Neural crest cell (in vitro differentiated cells): ENCODE measurements at regions not wholly inside any gene's neighbourhood (a gene's known extent, or its start where the extent isn't known, plus 50 kb on each side); places are given as distances from the start of the nearest gene placed in this dataset.
"Not testable (repeated sequence)": the region's sequence is repeated elsewhere in the genome, so short reads cannot be mapped to it uniquely, and the experiment has no call there.

ENCODE experiments used
- DNase-seq: peaks from one replicate; pipeline ENCODE4 v3.0.0; 2021; ENCODE audit warnings: low read depth, mixed read lengths, low spot score
- H3K27ac Mint-ChIP-seq: one replicate; pipeline ENCODE4 v1.8.0; 2021; ENCODE audit warnings: mild to moderate bottlenecking, mixed read lengths; ENCODE audit not compliant: unreplicated experiment
- H3K27me3 Mint-ChIP-seq: 2 replicates; pipeline ENCODE4 v1.8.0; 2021; ENCODE audit warnings: low read depth, mild to moderate bottlenecking, mixed read lengths
- H3K36me3 Mint-ChIP-seq: 2 replicates; pipeline ENCODE4 v1.8.0; 2021; ENCODE audit warnings: low read depth, mild to moderate bottlenecking, mixed read lengths
- H3K4me1 Mint-ChIP-seq: 2 replicates; pipeline ENCODE4 v1.8.0; 2021; ENCODE audit warnings: mixed read lengths
- H3K4me3 Mint-ChIP-seq: one replicate; pipeline ENCODE4 v1.8.0; 2021; ENCODE audit warnings: mild to moderate bottlenecking, mixed read lengths
- H3K9me3 Mint-ChIP-seq: 2 replicates; pipeline ENCODE4 v1.8.0; 2021; ENCODE audit warnings: mixed read lengths
- TF ChIP-seq, protein P1 (sequence below): fragments of 200-600 bp; sonication (generic); conservative IDR thresholded peaks from 2 replicates; pipeline ENCODE4 v1.5.0; 2021; ENCODE audit warnings: antibody characterized with exemption, mild to moderate bottlenecking

GRCh38 chr4:189664693-189665250 lies 275.9 kb upstream of the FRG1 start:
- no peak overlapping the region for H3K27ac Mint-ChIP-seq
- no peaks in the 10 kb centered on the region for H3K9me3 Mint-ChIP-seq
- TF ChIP-seq, protein P1, sequence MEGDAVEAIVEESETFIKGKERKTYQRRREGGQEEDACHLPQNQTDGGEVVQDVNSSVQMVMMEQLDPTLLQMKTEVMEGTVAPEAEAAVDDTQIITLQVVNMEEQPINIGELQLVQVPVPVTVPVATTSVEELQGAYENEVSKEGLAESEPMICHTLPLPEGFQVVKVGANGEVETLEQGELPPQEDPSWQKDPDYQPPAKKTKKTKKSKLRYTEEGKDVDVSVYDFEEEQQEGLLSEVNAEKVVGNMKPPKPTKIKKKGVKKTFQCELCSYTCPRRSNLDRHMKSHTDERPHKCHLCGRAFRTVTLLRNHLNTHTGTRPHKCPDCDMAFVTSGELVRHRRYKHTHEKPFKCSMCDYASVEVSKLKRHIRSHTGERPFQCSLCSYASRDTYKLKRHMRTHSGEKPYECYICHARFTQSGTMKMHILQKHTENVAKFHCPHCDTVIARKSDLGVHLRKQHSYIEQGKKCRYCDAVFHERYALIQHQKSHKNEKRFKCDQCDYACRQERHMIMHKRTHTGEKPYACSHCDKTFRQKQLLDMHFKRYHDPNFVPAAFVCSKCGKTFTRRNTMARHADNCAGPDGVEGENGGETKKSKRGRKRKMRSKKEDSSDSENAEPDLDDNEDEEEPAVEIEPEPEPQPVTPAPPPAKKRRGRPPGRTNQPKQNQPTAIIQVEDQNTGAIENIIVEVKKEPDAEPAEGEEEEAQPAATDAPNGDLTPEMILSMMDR = no peak
- no peak overlapping the region for H3K4me3 Mint-ChIP-seq
- no peak for DNase-seq
- H3K27me3 Mint-ChIP-seq = no peaks in the 10 kb centered on the region
- H3K4me1 Mint-ChIP-seq = no peaks in the 10 kb centered on the region
- H3K36me3 Mint-ChIP-seq = no peaks in the 10 kb centered on the region

DNA sequence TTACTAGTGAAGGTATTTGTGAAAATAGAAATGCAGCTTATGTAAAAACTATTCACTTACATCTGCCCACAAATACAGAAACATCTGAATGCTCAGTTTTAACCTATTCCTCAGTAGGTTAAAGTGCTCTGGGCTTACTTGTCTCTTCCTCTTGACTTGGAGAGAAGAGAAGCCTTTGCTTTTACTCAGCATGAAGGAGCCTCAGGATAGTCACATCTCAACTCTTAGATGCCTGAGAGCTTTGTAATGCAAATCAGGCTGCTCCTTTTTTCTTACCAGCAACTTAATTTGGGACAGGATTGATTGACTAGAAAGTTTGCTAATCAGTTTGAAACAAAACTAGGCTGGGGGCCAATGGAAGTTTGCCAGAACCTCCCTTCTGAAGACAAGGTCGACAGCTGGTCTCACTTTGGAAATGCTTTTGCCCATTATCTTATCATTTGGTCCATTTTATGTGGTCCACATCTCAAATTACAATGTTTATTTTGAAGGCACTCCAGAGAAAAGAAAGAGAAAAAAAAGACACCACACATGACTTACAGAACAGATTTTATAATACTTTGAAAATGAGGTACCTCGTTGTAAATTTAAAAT lies 274.9 kb upstream of the FRG1 start:
- not testable (repeated sequence) for H3K4me1 Mint-ChIP-seq, H3K27ac Mint-ChIP-seq, H3K4me3 Mint-ChIP-seq, H3K36me3 Mint-ChIP-seq, DNase-seq, H3K27me3 Mint-ChIP-seq, H3K9me3 Mint-ChIP-seq

DNA sequence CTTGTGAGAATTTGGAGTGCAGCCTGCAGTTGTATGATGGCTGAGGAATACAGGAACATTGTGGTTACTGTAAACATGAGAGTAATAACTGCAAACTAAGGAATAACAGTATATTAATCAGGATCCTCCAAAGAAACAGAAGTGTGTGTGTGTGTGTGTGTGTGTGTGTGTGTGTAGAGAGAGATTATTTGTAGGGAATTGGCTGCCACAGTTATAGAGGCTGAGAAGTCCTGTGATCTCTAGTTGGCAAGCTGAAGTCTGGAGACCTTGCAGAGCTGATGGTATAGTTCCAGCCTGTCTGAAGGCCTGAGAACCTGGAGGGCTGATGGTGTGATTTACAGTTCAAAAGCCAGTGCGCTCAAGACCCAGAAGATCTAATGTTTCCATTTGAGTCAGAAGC lies 273.3 kb upstream of the FRG1 start:
- not testable (repeated sequence) for H3K27ac Mint-ChIP-seq, H3K4me1 Mint-ChIP-seq

GRCh38 chr4:189697675-189698245 lies 242.9 kb upstream of the FRG1 start:
- H3K4me1 Mint-ChIP-seq, H3K27ac Mint-ChIP-seq, DNase-seq, H3K36me3 Mint-ChIP-seq, H3K27me3 Mint-ChIP-seq, H3K4me3 Mint-ChIP-seq, H3K9me3 Mint-ChIP-seq: not testable (repeated sequence)

More for the DNA sequence above, 273.3 kb upstream of the FRG1 start:
- H3K27me3 Mint-ChIP-seq, DNase-seq, H3K4me3 Mint-ChIP-seq, H3K9me3 Mint-ChIP-seq, H3K36me3 Mint-ChIP-seq: not testable (repeated sequence)

DNA sequence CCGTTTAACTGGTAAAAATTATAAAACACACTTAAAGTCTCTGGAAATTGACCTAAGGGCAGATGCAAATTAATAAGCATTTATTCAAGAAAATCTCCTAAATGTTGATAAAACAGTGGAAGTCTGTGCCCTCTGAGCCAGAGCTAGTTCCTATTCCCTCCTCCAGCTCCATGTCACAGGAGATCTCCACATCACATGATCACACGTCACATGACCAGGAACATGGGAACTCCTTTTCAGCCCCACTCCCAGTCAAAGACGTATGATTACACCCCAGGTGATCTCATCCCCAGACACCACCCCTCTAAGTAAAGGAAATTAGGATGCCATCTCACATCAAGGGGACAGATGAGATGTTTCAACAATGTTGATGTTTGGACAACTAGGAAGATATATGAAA lies 237.7 kb upstream of the FRG1 start:
- not testable (repeated sequence) for H3K27me3 Mint-ChIP-seq, H3K4me3 Mint-ChIP-seq, H3K27ac Mint-ChIP-seq

DNA sequence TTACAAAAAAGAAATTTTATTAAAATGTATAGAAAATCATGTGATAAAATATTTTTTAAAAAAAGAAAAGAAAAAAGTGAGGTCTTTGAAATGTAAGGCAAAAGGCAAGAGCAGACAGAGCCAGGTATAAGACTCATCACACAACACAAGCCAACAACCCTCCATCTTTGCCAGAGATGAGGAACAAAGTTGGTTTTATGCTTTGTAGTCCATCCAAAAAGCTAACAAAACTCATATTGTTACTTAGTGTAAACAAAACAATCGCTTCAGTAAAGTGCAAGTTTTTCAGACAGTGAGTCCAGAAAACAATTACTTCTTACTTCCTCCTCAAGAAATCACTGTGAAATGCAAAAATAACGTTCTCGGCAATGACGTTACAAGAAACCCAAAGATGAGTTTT lies 233.9 kb upstream of the FRG1 start:
- not testable (repeated sequence) for H3K36me3 Mint-ChIP-seq, H3K27ac Mint-ChIP-seq, DNase-seq, H3K9me3 Mint-ChIP-seq, H3K4me1 Mint-ChIP-seq, H3K27me3 Mint-ChIP-seq, H3K4me3 Mint-ChIP-seq

More for the DNA sequence above, 237.7 kb upstream of the FRG1 start:
- not testable (repeated sequence) for H3K36me3 Mint-ChIP-seq, H3K9me3 Mint-ChIP-seq, DNase-seq, H3K4me1 Mint-ChIP-seq

DNA sequence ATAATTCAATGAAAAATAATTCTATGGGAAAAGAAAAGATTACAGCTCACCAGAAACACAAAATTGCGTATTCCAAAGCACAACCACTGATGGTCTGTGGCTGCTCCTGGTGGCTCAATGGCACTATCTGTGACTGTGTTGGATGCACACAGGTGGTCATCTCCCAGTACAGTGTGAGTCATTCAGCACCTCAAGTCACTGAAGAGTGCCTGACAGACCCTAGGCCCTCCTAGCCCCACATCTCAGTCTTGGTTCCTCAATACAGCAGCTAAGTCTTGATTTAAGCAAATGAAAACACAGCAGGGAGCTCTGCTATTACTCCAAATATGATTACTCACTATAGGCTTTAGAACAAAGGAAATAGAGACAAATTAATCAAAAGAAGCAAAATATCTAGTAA lies 233.4 kb upstream of the FRG1 start:
- not testable (repeated sequence) for H3K9me3 Mint-ChIP-seq, DNase-seq, H3K27me3 Mint-ChIP-seq, H3K4me3 Mint-ChIP-seq, H3K4me1 Mint-ChIP-seq, H3K27ac Mint-ChIP-seq, H3K36me3 Mint-ChIP-seq

GRCh38 chr4:189711956-189712355 lies 228.7 kb upstream of the FRG1 start:
- not testable (repeated sequence) for H3K4me3 Mint-ChIP-seq, H3K9me3 Mint-ChIP-seq, H3K27me3 Mint-ChIP-seq, H3K36me3 Mint-ChIP-seq, H3K4me1 Mint-ChIP-seq, DNase-seq, H3K27ac Mint-ChIP-seq

DNA sequence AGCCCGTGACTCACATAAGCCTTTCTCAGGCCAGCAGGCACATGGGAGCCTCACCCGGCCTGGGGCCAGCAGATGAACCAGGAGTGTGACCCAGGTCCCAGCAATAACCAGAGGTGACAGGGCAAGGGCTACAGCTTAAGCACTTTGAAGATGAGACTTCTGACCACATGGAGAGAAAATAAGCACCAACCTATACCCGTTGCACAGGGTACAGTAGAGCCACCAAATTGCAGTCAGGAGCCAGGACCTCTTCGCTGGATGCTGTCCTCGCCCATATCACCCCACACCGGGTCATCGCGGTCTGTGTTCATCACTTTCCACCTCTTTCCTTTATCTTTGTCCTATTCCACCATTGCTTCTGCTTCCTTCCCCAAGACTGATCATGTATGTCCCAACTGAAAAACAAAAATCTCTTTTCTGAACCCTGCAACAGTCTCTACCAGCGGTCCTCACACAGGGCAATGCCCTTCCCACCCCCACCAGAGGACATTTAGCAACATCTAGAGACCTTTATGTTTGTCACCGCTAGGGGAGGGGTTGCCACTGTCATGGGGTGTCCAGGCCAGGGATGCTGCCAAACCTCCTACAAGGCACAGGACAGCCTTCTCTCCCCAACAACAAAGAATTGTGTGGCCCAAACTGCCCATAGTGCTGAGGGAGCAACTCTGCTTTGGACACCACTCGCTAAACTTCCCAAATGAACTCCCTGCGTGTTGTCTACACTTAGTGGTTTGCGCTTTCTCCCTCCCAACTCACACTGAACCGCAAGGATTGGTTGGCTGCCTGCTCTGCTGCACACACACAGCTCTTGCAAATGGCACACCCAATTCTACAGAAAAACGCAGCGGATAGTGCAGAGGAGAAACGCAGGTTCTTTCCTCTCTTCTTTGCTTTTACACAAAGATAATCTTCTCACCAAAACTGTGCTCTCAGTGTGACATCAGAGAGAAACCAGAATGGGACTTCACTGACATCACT lies 219.4 kb upstream of the FRG1 start:
- H3K27me3 Mint-ChIP-seq, H3K4me1 Mint-ChIP-seq, H3K27ac Mint-ChIP-seq, H3K36me3 Mint-ChIP-seq, DNase-seq, H3K4me3 Mint-ChIP-seq, H3K9me3 Mint-ChIP-seq: not testable (repeated sequence)

GRCh38 chr4:189722324-189723003 lies 218.2 kb upstream of the FRG1 start:
- H3K27ac Mint-ChIP-seq, H3K27me3 Mint-ChIP-seq, H3K4me1 Mint-ChIP-seq, H3K4me3 Mint-ChIP-seq, H3K9me3 Mint-ChIP-seq, DNase-seq, H3K36me3 Mint-ChIP-seq: not testable (repeated sequence)

GRCh38 chr4:189727982-189728638 lies 212.6 kb upstream of the FRG1 start:
- H3K27ac Mint-ChIP-seq, H3K4me1 Mint-ChIP-seq, H3K36me3 Mint-ChIP-seq, DNase-seq, H3K4me3 Mint-ChIP-seq, H3K27me3 Mint-ChIP-seq: not testable (repeated sequence)
- peaks cover 11% of the 10 kb centered on the region for H3K9me3 Mint-ChIP-seq
